Thymus (tissue), 11 donors: ENCODE measurements at regions not wholly inside any gene's neighbourhood (a gene's known extent, or its start where the extent isn't known, plus 50 kb on each side); places are given as distances from the start of the nearest gene placed in this dataset.

Source experiments
- DNase-seq, 9 donors: peaks; one replicate each; pipeline ENCODE4 v3.0.0-alpha.2; 2013; ENCODE audit warnings: low spot score in 9 of 9, low read depth in 6 of 9, missing footprints in 1 of 9
- H3K27ac ChIP-seq, 2 donors: one replicate each; pipeline ENCODE4 v1.5.1; 2013; ENCODE audit warnings: control low read depth in 1 of 2, low read depth in 1 of 2, low read length in 1 of 2, mild to moderate bottlenecking in 1 of 2, moderate library complexity in 1 of 2
- H3K27me3 ChIP-seq, 2 donors: one replicate each; pipeline ENCODE4 v1.5.1; 2013; ENCODE audit warnings: low read length in 1 of 2; ENCODE audit not compliant: control insufficient read depth in 2 of 2, insufficient read depth in 1 of 2
- H3K36me3 ChIP-seq, 2 donors: one replicate each; pipeline ENCODE4 v1.5.1; 2013; ENCODE audit warnings: low read length in 1 of 2, mild to moderate bottlenecking in 1 of 2, moderate library complexity in 1 of 2; ENCODE audit not compliant: control insufficient read depth in 2 of 2, insufficient read depth in 2 of 2
- H3K4me1 ChIP-seq, 2 donors: one replicate each; pipeline ENCODE4 v1.5.1; 2013; ENCODE audit warnings: low read length in 2 of 2; ENCODE audit not compliant: control insufficient read depth in 2 of 2, insufficient read depth in 2 of 2
- H3K4me3 ChIP-seq, 2 donors: one replicate each; pipeline ENCODE4 v1.5.1; 2013; ENCODE audit warnings: low read length in 2 of 2, control low read depth in 1 of 2, mild to moderate bottlenecking in 1 of 2
- H3K9me3 ChIP-seq, 2 donors: one replicate each; pipeline ENCODE4 v1.5.1; 2013; ENCODE audit warnings: low read length in 1 of 2, mild to moderate bottlenecking in 1 of 2; ENCODE audit not compliant: control insufficient read depth in 2 of 2, insufficient read depth in 1 of 2
- WGBS: extraction: QIAGEN DNeasy Blood & Tissue Kit; methylation state at CpG from one replicate; pipeline ENCODE4 v1.1.7; 2013; 5-methylcytosine and 5-hydroxymethylcytosine counted together
- donor health status: healthy.

DNA sequence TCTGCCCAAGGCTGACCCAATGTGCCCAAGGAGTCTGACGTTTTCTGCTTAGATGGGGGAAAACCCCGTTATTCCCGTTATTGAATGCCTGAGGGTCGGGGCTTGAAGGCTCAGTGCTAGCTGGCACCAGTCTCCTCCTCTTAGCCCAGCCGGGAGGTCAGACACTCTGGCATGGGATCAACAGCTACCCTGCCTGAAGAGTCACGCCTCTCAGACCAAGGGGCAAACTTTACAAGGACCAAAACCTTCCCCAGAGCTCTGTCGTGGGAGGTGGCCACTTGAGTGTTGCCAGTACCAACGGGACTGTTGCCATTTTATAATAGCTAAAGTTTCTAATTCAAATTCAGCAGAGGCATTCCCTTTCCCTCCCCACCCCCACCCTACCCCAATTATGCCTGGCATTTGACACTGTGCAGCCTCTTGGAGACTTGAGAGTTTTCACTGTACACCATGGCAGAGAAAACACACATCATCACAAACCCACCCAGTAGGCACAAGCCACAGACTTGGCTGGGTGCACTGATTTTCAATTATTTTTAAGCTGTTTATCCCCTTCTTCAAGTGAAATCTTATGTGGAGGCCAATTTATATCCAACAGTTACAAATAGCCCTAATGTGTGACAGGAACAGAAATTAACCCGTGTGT, 137.5 kb upstream of the SYT13 start:
- 67% methylated on average over 9 of the region's 9 CpGs for WGBS

DNA sequence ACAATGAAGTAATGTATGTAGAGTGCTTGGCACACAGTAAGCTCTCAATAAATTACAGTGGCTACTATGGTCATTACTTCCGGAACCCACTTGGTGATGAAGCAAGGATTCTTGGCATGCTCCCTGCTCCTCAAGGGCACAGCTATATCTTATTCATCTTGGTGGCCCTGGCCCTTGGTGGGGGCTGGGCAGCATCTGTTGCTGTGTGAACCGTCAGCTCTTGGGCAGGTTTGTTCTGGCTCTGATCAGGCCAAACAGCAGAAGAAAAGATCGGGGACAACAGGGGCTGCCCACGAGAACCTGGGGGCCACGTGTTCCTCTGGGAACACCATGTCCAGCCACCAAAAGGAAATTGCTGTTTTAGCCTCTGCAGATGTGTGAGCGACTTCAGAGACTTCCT, 136.9 kb upstream of the SYT13 start:
- DNase-seq = no peak
- Histone ChIP-seq H3K27ac (no peak overlapping the region), H3K4me3 (no peak overlapping the region), H3K9me3 (no peaks in the 10 kb centered on the region), H3K36me3 (no peaks in the 10 kb centered on the region), H3K27me3 (no peaks in the 10 kb centered on the region), H3K4me1 (no peaks in the 10 kb centered on the region)
- 62% methylated on average over 6 of the region's 6 CpGs for WGBS

More for the DNA sequence above, 137.5 kb upstream of the SYT13 start:
- Histone ChIP-seq H3K36me3 (no peaks in the 10 kb centered on the region), H3K9me3 (no peaks in the 10 kb centered on the region), H3K4me3 (no peak overlapping the region), H3K4me1 (no peaks in the 10 kb centered on the region), H3K27ac (no peak overlapping the region), H3K27me3 (no peaks in the 10 kb centered on the region)
- DNase-seq = no peak

DNA sequence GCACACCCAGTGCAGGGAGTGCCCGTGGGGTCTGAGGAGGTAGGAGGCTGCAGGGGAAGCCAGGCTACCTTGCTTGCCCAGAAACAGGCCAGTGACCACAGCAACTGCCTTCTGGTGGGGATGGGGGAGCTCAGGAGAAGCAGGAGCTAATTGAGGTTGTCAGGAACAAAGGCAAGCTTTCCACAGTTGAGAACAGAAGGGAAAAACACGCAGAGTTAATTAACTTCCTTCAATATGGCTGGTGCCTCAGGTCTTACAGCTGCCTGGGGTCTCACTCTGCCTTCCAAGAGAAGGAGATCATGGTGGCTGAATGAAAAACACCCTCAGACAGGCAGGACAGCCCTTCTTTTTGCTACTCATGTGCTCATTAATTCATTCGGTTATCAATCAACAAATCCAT, 127.9 kb upstream of the SYT13 start:
- WGBS = 80% methylated on average over 3 of the region's 3 CpGs
- Histone ChIP-seq H3K4me1 (peaks cover 2 to 18% of the 10 kb centered on the region in 2 donors), H3K9me3 (no peaks in the 10 kb centered on the region), H3K27ac (no peak overlapping the region), H3K27me3 (peaks cover 0 to 39% of the 10 kb centered on the region in 2 donors), H3K4me3 (no peak overlapping the region), H3K36me3 (no peaks in the 10 kb centered on the region)
- DNase-seq = no peak

DNA sequence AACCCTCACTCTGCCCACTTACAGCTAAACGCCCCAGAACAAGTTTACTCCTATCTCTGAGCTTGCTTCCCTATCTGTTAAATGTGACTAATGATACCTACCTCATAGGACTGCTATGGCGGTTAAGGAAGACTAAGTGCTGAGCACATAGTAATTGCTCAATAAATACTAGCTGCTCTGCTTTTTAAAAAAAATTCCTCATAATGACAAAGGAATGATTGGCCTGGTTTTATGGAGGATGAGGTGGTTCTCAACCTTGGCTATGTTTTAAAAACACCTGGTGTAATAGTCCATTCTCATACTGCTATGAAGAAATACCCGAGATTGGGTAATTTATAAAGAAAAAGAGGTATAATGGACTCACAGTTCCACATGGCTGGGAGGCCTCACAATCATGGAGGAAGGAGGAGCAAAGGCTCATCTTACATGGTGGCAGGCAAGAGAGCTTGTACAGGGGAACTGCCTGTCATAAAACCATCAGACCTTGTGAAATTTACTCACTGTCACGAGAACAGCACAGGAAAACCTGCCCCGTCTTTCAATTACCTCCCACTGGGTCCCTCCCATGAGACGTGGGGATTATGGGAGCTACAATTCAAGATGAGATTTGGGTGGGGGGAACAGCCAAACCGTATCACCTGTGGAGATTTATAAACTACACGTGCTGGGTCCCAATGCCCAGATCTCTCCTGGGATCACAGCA, 127.2 kb upstream of the SYT13 start:
- Histone ChIP-seq H3K36me3 (no peaks in the 10 kb centered on the region), H3K27ac (no peak overlapping the region), H3K27me3 (peaks cover 0 to 41% of the 10 kb centered on the region in 2 donors), H3K4me1 (peaks cover 2 to 18% of the 10 kb centered on the region in 2 donors), H3K4me3 (no peak overlapping the region), H3K9me3 (no peaks in the 10 kb centered on the region)
- 76% methylated on average over 8 of the region's 8 CpGs for WGBS
- DNase-seq = no peak

DNA sequence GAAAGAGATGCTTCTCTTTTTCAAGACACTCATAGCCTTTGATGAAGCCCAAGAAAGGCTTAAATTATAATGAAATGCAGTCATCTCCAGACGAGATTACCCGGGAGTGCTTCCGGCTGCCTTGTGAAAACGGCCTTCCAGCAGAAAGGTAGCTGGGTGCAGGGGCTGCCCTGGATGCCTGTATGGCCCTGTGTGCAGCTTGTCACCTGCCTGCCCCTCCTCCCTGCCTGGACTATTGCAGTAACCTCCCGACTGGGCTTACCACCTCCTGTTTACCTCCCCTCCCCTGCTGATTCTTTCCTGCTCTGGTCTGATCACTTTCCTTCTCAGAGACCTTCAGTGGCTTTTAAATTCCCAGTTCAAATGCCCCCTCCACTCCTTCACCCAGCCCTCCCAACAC, 126.4 kb upstream of the SYT13 start:
- Histone ChIP-seq H3K4me1 (peaks cover 2 to 18% of the 10 kb centered on the region in 2 donors), H3K36me3 (no peaks in the 10 kb centered on the region), H3K9me3 (no peaks in the 10 kb centered on the region), H3K27ac (no peak overlapping the region), H3K4me3 (no peak overlapping the region), H3K27me3 (peaks cover 0 to 43% of the 10 kb centered on the region in 2 donors)
- no peak for DNase-seq
- WGBS = 41% methylated on average over 5 of the region's 5 CpGs

DNA sequence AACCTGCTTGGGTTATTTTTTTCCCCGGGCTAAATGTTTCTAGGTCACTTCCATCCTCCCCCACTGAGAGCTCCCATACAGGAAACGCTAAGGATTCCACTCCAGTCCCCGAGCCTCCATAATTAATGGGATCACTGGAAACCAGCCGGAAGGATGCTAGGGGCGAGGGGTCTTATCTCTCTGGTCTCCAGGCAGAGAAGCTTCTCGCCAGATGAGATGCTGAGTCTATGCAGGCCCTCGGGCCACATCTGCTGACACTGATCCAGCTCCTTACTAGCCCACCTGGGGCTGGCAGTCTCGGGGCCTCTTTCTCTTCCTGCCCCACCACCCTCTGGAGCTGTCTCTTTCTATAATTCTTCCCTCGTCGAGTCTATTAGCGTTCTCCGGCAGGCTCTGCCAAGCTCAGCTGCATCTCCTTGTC, 125.9 kb upstream of the SYT13 start:
- 33% methylated on average over 12 of the region's 12 CpGs for WGBS
- no peak for DNase-seq
- peaks cover 0 to 44% of the 10 kb centered on the region in 2 donors for H3K27me3 ChIP-seq

DNA sequence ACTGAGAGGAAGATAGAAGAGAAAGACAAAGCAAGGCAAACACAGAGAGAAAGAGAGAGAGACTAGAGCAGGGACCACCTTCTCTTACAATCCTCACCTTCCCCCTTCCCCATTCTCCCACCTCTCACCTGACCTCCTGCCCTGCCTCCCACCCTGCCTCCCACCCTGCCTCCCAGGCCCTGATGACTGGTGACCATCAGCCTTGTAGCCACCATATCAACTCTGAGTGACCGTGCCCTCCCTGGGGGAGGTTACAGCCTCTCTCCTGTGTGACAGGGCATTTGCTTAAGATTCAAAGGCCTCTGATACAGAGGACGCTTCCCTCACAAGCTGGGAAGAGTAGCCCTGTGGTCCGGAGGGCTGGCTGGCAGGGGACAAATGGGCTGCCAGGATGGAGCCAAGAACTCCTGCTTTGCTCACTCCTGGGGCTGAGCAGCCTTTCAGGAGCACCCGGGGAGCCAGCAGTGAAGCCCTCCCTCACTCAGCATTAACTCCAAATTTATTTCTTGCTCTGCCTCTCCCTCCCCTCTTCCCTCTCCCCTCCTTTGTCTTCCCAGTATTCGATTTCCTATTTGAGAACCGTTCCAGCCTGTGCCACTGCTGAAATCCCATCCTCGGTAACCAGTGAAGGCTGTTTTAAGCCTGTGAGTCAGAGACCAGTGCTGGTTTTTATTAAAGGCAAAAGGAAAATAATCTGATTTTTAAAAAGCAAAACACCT, 125.2 kb upstream of the SYT13 start:
- no peak overlapping the region for H3K27ac ChIP-seq
- WGBS = 26% methylated on average over 7 of the region's 7 CpGs
- H3K4me1 ChIP-seq = peaks cover 2 to 18% of the 10 kb centered on the region in 2 donors
- peaks cover 0 to 44% of the 10 kb centered on the region in 2 donors for H3K27me3 ChIP-seq
- no peaks in the 10 kb centered on the region for H3K9me3 ChIP-seq
- DNase-seq = no peak
- no peak overlapping the region for H3K4me3 ChIP-seq
- no peaks in the 10 kb centered on the region for H3K36me3 ChIP-seq

More for the DNA sequence above, 125.9 kb upstream of the SYT13 start:
- no peak overlapping the region for H3K4me3 ChIP-seq
- peaks cover 2 to 18% of the 10 kb centered on the region in 2 donors for H3K4me1 ChIP-seq
- H3K36me3 ChIP-seq = no peaks in the 10 kb centered on the region
- no peaks in the 10 kb centered on the region for H3K9me3 ChIP-seq
- no peak overlapping the region for H3K27ac ChIP-seq

DNA sequence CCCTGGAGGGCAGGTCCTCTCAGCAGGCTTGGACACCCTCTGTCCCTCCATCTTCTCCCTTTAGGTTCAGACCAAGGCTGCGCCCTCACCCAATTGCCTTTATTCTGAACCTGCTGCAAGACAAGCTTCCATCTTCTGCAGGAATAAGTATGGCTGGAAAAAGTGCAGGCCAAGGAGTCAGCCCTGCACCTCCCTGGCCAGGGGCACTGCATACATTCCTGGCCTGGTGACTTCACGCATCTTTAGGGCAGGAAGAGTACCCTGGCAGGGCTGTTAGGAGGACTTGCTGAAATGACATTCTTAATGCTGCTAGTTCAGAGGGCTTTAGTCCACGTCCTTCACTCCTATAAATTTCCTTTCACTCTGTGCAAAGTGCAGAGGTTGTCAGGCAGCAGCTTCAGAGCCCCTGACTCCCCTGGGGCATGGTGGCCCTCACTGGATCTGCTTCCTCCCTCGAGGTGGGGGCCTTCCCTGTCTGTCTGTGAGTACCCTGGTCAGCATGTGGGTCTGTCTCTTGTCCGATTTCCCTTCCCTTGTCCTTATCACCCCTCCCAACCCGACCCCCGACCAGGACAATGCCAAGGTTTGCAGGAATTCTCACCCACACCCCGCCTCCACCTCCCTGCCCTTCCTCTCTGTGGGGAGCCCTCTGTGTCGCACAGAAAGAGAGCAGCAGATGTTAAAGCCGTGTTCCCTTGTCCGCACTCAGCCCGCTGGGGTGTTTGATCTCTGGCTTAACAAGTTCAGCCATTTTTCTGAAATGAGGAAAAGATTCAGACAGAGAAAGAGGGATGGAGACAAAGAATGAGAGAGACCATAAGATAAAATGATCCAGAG, 124.5 kb upstream of the SYT13 start:
- peaks cover 0 to 44% of the 10 kb centered on the region in 2 donors for H3K27me3 ChIP-seq
- no peak overlapping the region for H3K4me3 ChIP-seq
- H3K4me1 ChIP-seq = peaks cover 2 to 18% of the 10 kb centered on the region in 2 donors
- DNase-seq = no peak
- no peaks in the 10 kb centered on the region for H3K36me3 ChIP-seq
- no peak overlapping the region for H3K27ac ChIP-seq
- WGBS = 34% methylated on average over 12 of the region's 12 CpGs
- no peaks in the 10 kb centered on the region for H3K9me3 ChIP-seq
